ENCODE measurements at regions not wholly inside any gene's neighbourhood (a gene's known extent, or its start where the extent isn't known, plus 50 kb on each side); places are given as distances from the start of the nearest gene placed in this dataset.

DNA sequence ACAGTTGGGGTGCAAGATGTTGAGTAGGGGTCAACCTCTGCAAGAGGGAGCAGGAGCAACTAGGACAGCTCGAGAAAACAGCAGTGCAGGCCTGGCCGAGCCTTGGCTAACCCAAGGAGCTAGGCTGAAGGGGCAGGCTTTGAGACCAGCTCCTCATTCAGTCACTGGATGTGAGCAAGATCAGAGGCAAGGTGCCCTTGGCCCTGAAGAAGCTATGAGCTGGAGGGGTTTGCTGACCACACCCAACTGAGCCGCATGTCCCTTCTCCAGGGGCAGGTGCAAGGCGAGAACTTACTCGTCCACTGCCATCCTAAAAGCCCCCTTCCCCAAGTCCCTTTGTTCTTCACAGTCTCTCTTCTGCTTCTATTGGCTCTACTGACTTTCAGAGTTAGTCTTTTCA lies 126.1 kb upstream of the UBL3 start:
- TF ChIP-seq POLR2A (IDR thresholded peaks at IDR 0.05) = no peak
- Histone ChIP-seq H3K4me3 (no peak overlapping the region), H3K36me3 (no peaks in the 10 kb centered on the region), H3K27ac (no peak overlapping the region), H3K27me3 (no peaks in the 10 kb centered on the region), H3K9me3 (peaks cover 0 to 3% (median 0%) of the 10 kb centered on the region in 4 donors), H3K4me1 (no peaks in the 10 kb centered on the region)
- DNase-seq (ENCODE audit: low spot score in 2 of 2) = no peak
- 93 to 97% methylated on average over 4 to 5 of the region's 5 CpGs for WGBS, 2 donors

GRCh38 chr13:29975283-29975682 lies 124.9 kb upstream of the UBL3 start:
- H3K27me3 ChIP-seq = no peaks in the 10 kb centered on the region
- no peak overlapping the region for H3K27ac ChIP-seq
- no peak for TF ChIP-seq POLR2A (IDR thresholded peaks at IDR 0.05)
- no peak for TF ChIP-seq EP300 (IDR thresholded peaks at IDR 0.05)
- no peak for TF ChIP-seq CTCF (IDR thresholded peaks at IDR 0.05)
- H3K4me3 ChIP-seq = no peak overlapping the region
- no peaks in the 10 kb centered on the region for H3K9me3 ChIP-seq
- DNase-seq (ENCODE audit: low spot score in 2 of 2) = no peak
- H3K4me1 ChIP-seq = no peaks in the 10 kb centered on the region
- 88 to 89% methylated on average over 1 of the region's 1 CpG for WGBS, 2 donors
- no peaks in the 10 kb centered on the region for H3K36me3 ChIP-seq

- DNase-seq (ENCODE audit: low spot score in 2 of 2) = no peak
- no peaks in the 10 kb centered on the region for H3K27me3 ChIP-seq
- no peaks in the 10 kb centered on the region for H3K4me1 ChIP-seq
- peaks cover 0 to 5% (median 0%) of the 10 kb centered on the region in 4 donors for H3K9me3 ChIP-seq
- H3K4me3 ChIP-seq = no peak overlapping the region
- no peak overlapping the region for H3K27ac ChIP-seq
- no peaks in the 10 kb centered on the region for H3K36me3 ChIP-seq
- TF ChIP-seq EP300 (IDR thresholded peaks at IDR 0.05) (no peak), POLR2A (IDR thresholded peaks at IDR 0.05) (no peak), CTCF (IDR thresholded peaks at IDR 0.05) (no peak)
- WGBS, 2 donors = 93 to 94% methylated on average over 5 of the region's 5 CpGs
Observed at GRCh38 chr13:29969286-29969685, 118.9 kb upstream of the UBL3 start.

DNA sequence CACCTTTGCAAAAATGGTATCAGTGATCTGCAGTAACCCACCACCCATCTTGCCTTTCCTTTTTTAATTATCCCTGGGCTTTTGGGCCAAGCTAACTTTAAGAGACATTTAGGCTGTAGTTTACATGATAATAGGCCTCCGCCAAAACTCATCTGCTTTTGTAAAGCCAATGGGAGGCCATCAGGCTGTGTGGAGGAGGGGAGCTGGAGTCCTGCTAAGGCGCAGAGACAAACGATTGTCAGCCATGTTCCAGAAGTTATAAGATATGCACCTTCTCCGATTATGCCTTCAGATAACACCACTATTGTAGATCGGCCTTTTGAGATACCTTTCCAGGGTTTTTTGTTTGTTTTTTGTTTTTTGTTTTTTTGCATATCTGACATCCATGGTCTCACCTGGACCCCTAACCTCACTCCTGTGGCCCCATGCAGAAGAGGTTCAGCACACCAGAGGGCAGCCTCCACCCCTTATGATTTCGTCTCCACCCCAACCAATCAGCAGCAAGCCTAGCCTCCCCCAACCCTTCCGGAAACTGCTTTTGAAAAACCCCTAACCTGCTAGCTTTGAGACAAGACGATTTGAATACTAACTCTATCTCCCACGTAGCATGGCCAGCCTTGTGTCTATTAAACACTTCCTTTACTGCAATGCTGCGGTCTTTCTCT lies 113.9 kb upstream of the UBL3 start:
- H3K27ac ChIP-seq = no peak overlapping the region
- H3K4me1 ChIP-seq = no peaks in the 10 kb centered on the region
- no peak for DNase-seq (ENCODE audit: low spot score in 2 of 2)
- peaks cover 0 to 5% (median 0%) of the 10 kb centered on the region in 4 donors for H3K9me3 ChIP-seq
- H3K36me3 ChIP-seq = no peaks in the 10 kb centered on the region
- no peaks in the 10 kb centered on the region for H3K27me3 ChIP-seq
- no peak overlapping the region for H3K4me3 ChIP-seq
- 86 to 92% methylated on average over 10 of the region's 10 CpGs for WGBS, 2 donors
- no peak for TF ChIP-seq POLR2A (IDR thresholded peaks at IDR 0.05)
- TF ChIP-seq EP300 (IDR thresholded peaks at IDR 0.05) = no peak
- no peak for TF ChIP-seq CTCF (IDR thresholded peaks at IDR 0.05)

DNA sequence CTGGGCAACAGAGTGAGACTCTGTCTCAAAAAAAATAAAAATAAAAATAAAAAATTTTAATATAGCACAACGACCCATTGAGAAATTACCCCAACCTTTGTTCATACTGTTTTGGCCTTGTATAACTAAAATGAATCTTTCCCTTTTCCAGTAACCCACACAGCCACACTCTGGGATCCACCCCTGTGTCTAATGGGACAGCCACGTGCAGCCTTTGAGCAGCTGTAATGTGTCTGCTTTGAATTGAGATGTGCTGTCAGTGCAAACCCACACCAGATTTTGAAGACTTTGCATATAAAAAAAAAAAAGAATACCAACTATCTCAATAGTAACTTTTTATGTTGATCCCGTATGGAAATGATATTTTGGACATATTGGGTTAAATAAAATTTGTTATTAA lies 112.7 kb upstream of the UBL3 start:
- DNase-seq (ENCODE audit: low spot score in 2 of 2) = no peak
- H3K36me3 ChIP-seq = no peaks in the 10 kb centered on the region
- H3K9me3 ChIP-seq = no peaks in the 10 kb centered on the region
- no peak overlapping the region for H3K27ac ChIP-seq
- WGBS, 2 donors = 70 to 72% methylated on average over 3 of the region's 3 CpGs
- no peaks in the 10 kb centered on the region for H3K27me3 ChIP-seq
- no peak overlapping the region for H3K4me3 ChIP-seq
- TF ChIP-seq POLR2A (IDR thresholded peaks at IDR 0.05) (no peak), EP300 (IDR thresholded peaks at IDR 0.05) (no peak), CTCF (IDR thresholded peaks at IDR 0.05) (no peak)
- no peaks in the 10 kb centered on the region for H3K4me1 ChIP-seq

Measured in tibial nerve (tissue), 4 donors.